ENCODE measurements at regions not wholly inside any gene's neighbourhood (a gene's known extent, or its start where the extent isn't known, plus 50 kb on each side); places are given as distances from the start of the nearest gene placed in this dataset.

DNA sequence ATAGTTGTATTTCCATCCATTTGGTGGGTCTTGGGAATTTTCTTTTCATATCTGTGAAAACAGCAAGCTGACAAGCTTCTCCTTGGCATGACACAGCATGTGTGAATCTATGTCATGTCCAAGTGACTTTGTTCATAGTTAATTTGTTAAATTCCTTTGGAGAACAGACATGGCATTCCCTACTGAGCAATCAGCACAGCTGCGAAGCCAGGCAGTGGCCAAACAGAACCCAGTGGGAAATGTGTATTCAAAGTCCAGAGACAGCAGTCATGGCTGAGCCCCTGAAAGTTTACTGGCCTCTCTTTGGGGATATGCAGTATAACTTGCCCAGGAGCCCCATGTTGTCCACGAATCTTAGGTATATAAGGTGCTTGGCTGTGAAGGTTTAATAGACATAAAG is 474.7 kb downstream of the NKX6-1 start:
- WGBS: 53% methylated on average over 2 of the region's 2 CpGs
- TF ChIP-seq GABPA (IDR thresholded peaks at IDR 0.05 in 1 of 2, conservative IDR thresholded peaks at IDR 0.05 in 1 of 2) (no peak), RXRA (IDR thresholded peaks at IDR 0.05) (no peak), SP1 (IDR thresholded peaks at IDR 0.05) (no peak), HNF4G (IDR thresholded peaks at IDR 0.05) (no peak), TAF1 (conservative IDR thresholded peaks at IDR 0.05) (no peak), YY1 (IDR thresholded peaks at IDR 0.05) (no peak), NR2F2 (IDR thresholded peaks at IDR 0.05) (no peak), EGR1 (IDR thresholded peaks at IDR 0.05; ENCODE audit: low read depth in 2 of 2) (no peak), CTCF (IDR thresholded peaks at IDR 0.05; ENCODE audit: low read depth, low read length, missing input control) (no peak), JUND (IDR thresholded peaks at IDR 0.05) (no peak), HNF4A (conservative IDR thresholded peaks at IDR 0.05) (no peak)
- TF ChIP-seq, protein P1, sequence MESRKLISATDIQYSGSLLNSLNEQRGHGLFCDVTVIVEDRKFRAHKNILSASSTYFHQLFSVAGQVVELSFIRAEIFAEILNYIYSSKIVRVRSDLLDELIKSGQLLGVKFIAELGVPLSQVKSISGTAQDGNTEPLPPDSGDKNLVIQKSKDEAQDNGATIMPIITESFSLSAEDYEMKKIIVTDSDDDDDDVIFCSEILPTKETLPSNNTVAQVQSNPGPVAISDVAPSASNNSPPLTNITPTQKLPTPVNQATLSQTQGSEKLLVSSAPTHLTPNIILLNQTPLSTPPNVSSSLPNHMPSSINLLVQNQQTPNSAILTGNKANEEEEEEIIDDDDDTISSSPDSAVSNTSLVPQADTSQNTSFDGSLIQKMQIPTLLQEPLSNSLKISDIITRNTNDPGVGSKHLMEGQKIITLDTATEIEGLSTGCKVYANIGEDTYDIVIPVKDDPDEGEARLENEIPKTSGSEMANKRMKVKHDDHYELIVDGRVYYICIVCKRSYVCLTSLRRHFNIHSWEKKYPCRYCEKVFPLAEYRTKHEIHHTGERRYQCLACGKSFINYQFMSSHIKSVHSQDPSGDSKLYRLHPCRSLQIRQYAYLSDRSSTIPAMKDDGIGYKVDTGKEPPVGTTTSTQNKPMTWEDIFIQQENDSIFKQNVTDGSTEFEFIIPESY (IDR thresholded peaks at IDR 0.05): no peak
- TF ChIP-seq, protein P2, sequence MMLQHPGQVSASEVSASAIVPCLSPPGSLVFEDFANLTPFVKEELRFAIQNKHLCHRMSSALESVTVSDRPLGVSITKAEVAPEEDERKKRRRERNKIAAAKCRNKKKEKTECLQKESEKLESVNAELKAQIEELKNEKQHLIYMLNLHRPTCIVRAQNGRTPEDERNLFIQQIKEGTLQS (IDR thresholded peaks at IDR 0.05): no peak
- TF ChIP-seq, protein P3, sequence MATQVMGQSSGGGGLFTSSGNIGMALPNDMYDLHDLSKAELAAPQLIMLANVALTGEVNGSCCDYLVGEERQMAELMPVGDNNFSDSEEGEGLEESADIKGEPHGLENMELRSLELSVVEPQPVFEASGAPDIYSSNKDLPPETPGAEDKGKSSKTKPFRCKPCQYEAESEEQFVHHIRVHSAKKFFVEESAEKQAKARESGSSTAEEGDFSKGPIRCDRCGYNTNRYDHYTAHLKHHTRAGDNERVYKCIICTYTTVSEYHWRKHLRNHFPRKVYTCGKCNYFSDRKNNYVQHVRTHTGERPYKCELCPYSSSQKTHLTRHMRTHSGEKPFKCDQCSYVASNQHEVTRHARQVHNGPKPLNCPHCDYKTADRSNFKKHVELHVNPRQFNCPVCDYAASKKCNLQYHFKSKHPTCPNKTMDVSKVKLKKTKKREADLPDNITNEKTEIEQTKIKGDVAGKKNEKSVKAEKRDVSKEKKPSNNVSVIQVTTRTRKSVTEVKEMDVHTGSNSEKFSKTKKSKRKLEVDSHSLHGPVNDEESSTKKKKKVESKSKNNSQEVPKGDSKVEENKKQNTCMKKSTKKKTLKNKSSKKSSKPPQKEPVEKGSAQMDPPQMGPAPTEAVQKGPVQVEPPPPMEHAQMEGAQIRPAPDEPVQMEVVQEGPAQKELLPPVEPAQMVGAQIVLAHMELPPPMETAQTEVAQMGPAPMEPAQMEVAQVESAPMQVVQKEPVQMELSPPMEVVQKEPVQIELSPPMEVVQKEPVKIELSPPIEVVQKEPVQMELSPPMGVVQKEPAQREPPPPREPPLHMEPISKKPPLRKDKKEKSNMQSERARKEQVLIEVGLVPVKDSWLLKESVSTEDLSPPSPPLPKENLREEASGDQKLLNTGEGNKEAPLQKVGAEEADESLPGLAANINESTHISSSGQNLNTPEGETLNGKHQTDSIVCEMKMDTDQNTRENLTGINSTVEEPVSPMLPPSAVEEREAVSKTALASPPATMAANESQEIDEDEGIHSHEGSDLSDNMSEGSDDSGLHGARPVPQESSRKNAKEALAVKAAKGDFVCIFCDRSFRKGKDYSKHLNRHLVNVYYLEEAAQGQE (IDR thresholded peaks at IDR 0.05): no peak

DNA sequence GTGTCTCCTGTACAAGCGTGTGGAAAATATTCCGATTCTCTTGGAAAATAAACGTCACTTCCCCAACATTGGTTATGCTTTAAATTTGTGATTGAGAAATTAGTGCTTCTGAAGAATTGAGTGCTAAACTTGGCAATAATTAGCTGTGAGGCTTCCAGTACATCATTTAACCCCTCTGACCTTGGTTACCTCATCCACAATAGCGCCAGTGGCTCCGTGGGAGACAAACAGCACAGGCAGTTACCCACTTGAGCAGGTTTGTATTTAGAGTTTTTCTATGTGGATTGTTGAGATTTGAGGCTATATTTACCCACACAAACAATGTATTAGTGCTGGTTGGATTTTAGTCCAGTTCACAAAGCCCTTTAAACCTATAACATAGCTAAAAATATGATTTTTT is 476.5 kb downstream of the NKX6-1 start:
- Histone ChIP-seq H3K4me3 (ENCODE audit: low read depth in 1 of 3, low read length in 3 of 3) (no peak overlapping the region), H3K27ac (ENCODE audit: low read depth in 1 of 2, low read length in 2 of 2) (no peak overlapping the region), H3K9ac (ENCODE audit: low read depth in 1 of 2, low read length in 2 of 2) (no peak overlapping the region), H3K27me3 (ENCODE audit: control insufficient read depth in 4 of 4, insufficient read depth in 4 of 4, low read length in 3 of 4) (no peaks in the 10 kb centered on the region), H3K9me3 (ENCODE audit: control insufficient read depth in 4 of 4, low read length in 3 of 4) (no peaks in the 10 kb centered on the region), H3K4me1 (ENCODE audit: control insufficient read depth in 4 of 4, insufficient read depth in 4 of 4, low read length in 3 of 4) (no peaks in the 10 kb centered on the region), H3K36me3 (ENCODE audit: control insufficient read depth in 4 of 4, insufficient read depth in 3 of 4, low read depth in 1 of 4, low read length in 3 of 4) (no peaks in the 10 kb centered on the region)
- no peak for DNase-seq (ENCODE audit: low spot score)
- 71% methylated on average over 5 of the region's 5 CpGs for WGBS
- no peak for TF ChIP-seq JUND (IDR thresholded peaks at IDR 0.05)
- no peak for TF ChIP-seq SP1 (IDR thresholded peaks at IDR 0.05)
- TF ChIP-seq, protein P3 (IDR thresholded peaks at IDR 0.05): no peak
- TF ChIP-seq RAD21 (IDR thresholded peaks at IDR 0.05): no peak
- no peak for TF ChIP-seq NR2F2 (IDR thresholded peaks at IDR 0.05)
- no peak for TF ChIP-seq HNF4A (conservative IDR thresholded peaks at IDR 0.05)
- TF ChIP-seq, protein P2 (IDR thresholded peaks at IDR 0.05): no peak

More for the DNA sequence above, 474.7 kb downstream of the NKX6-1 start:
- no peak for DNase-seq (ENCODE audit: low spot score)
- no peaks in the 10 kb centered on the region for H3K4me1 ChIP-seq (ENCODE audit: control insufficient read depth in 4 of 4, insufficient read depth in 4 of 4, low read length in 3 of 4)
- H3K4me3 ChIP-seq (ENCODE audit: low read depth in 1 of 3, low read length in 3 of 3): no peak overlapping the region
- no peak overlapping the region for H3K27ac ChIP-seq (ENCODE audit: low read depth in 1 of 2, low read length in 2 of 2)
- no peaks in the 10 kb centered on the region for H3K27me3 ChIP-seq (ENCODE audit: control insufficient read depth in 4 of 4, insufficient read depth in 4 of 4, low read length in 3 of 4)
- no peaks in the 10 kb centered on the region for H3K36me3 ChIP-seq (ENCODE audit: control insufficient read depth in 4 of 4, insufficient read depth in 3 of 4, low read depth in 1 of 4, low read length in 3 of 4)
- H3K9ac ChIP-seq (ENCODE audit: low read depth in 1 of 2, low read length in 2 of 2): no peak overlapping the region
- peaks cover 0 to 2% (median under 1%) of the 10 kb centered on the region in 4 donors for H3K9me3 ChIP-seq (ENCODE audit: control insufficient read depth in 4 of 4, low read length in 3 of 4)
